K562 (cell line): ENCODE measurements at regions not wholly inside any gene's neighbourhood (a gene's known extent, or its start where the extent isn't known, plus 50 kb on each side); places are given as distances from the start of the nearest gene placed in this dataset.

ENCODE experiments used
- ATAC-seq: fragments of 200-7000 bp; cut with Tn5 transposase; 3 replicates; pipeline ENCODE4 v1.9.1; 2020; ENCODE audit warnings: moderate library complexity
- BruUV-seq: library from RNA; stranded (reverse); fragments of 400-500 nt; replicated peaks from 2 replicates; lab custom pipeline; 2021; lab: Mats Ljungman, UMichigan
- CTCF ChIA-PET: fragments of 300-600 bp; formaldehyde crosslinking; extraction: SDS; loops from one replicate; lab custom pipeline; 2021; ENCODE audit warnings: low intra/inter-chr PET ratio; lab: Yijun Ruan, JAX
- POLR2A ChIA-PET: fragments of 300-600, 350-650 bp; sonication (Branson Sonifier 250); formaldehyde crosslinking; extraction: SDS; loops from one replicate; lab custom pipeline; 2021; ENCODE audit warnings: antibody characterized with exemption, inconsistent platforms; lab: Yijun Ruan, JAX
- DNase-seq, 4 experiments: peaks; one replicate each; pipeline versions ENCODE4 v3.0.0 to v3.0.0-alpha.2; 2011 to 2018; ENCODE audit warnings: low spot score in 3 of 4, mixed read lengths in 3 of 4; ENCODE audit errors: extremely low read depth in 1 of 4
- FAIRE-seq: peaks from 2 replicates; lab custom pipeline; 2011; peaks lifted over from hg19 to GRCh38; lab: Jason Lieb, UNC
- H2AFZ ChIP-seq: 2 replicates; pipeline ENCODE4 v1.6.0; 2011; ENCODE audit warnings: low read depth, low read length, control low read depth, inconsistent platforms
- H3K27ac ChIP-seq: fragments of 200-600 bp; 3 replicates; pipeline ENCODE4 v1.8.0; 2011; ENCODE audit warnings: low read depth, mild to moderate bottlenecking, control low read depth, inconsistent platforms, low read length, moderate library complexity, mixed read lengths; ENCODE audit errors: extremely low read depth
- H3K27me3 ChIP-seq, 2 experiments: fragments of 300-600 bp in 1 of 2; 2 replicates in 1 of 2; 3 replicates in 1 of 2; pipeline versions ENCODE4 v1.6.0 to v1.8.0; 2011; ENCODE audit warnings: inconsistent platforms in 2 of 2, low read length in 2 of 2, mild to moderate bottlenecking in 1 of 2, mixed read lengths in 1 of 2, moderate library complexity in 1 of 2; ENCODE audit not compliant: control insufficient read depth in 2 of 2, insufficient read depth in 2 of 2
- H3K36me3 ChIP-seq: fragments of 300-600 bp; 3 replicates; pipeline ENCODE4 v1.8.0; 2011; ENCODE audit warnings: mild to moderate bottlenecking, low read length, inconsistent platforms; ENCODE audit not compliant: control insufficient read depth, insufficient read depth
- H3K4me1 ChIP-seq, 2 experiments: fragments of 200-600 bp in 1 of 2; replicated peaks in 1 of 2; 2 replicates in 1 of 2; 3 replicates in 1 of 2; pipeline versions ENCODE4 v1.5.1 to v1.8.0; 2011; ENCODE audit warnings: inconsistent platforms in 2 of 2, low read length in 2 of 2, mild to moderate bottlenecking in 1 of 2, mixed read lengths in 1 of 2, moderate library complexity in 1 of 2; ENCODE audit not compliant: control insufficient read depth in 2 of 2, insufficient read depth in 2 of 2
- H3K4me2 ChIP-seq: 2 replicates; pipeline ENCODE4 v1.6.1; 2011; ENCODE audit warnings: low read length, control low read depth, inconsistent platforms, mixed read lengths; ENCODE audit not compliant: insufficient read depth
- H3K4me3 ChIP-seq: fragments of 200-600 bp; sonication (generic), shearing (Covaris generic); 2 replicates; pipeline ENCODE4 v1.5.1; 2016; ENCODE audit warnings: control low read depth, inconsistent platforms
- H3K79me2 ChIP-seq: fragments of 200-600 bp; 3 replicates; pipeline ENCODE4 v1.8.0; 2011; ENCODE audit warnings: low read length, inconsistent platforms; ENCODE audit not compliant: control insufficient read depth, insufficient read depth
- H3K9ac ChIP-seq, 2 experiments: 2 replicates each; pipeline versions ENCODE4 v1.6.0 to v1.6.1; 2011; ENCODE audit warnings: low read depth in 2 of 2, low read length in 2 of 2, control low read depth in 1 of 2, inconsistent platforms in 1 of 2, mild to moderate bottlenecking in 1 of 2, mixed read lengths in 1 of 2; ENCODE audit not compliant: insufficient read depth in 1 of 2
- H3K9me1 ChIP-seq: one replicate; pipeline ENCODE4 v1.6.0; 2011; ENCODE audit warnings: inconsistent platforms, mild to moderate bottlenecking, low read length, moderate library complexity; ENCODE audit not compliant: control insufficient read depth, insufficient read depth
- H3K9me3 ChIP-seq: replicated peaks from 2 replicates; pipeline ENCODE4 v1.5.1; 2011; ENCODE audit warnings: low read depth, low read length, inconsistent platforms; ENCODE audit not compliant: control insufficient read depth, insufficient read depth
- H4K20me1 ChIP-seq: replicated peaks from 2 replicates; pipeline ENCODE4 v1.6.1; 2011; ENCODE audit warnings: low read length, inconsistent platforms, mixed read lengths; ENCODE audit not compliant: control insufficient read depth, insufficient read depth
- E2F3 ChIP-seq: fragments of 250-450 bp; sonication (Bioruptor Pico); IDR thresholded peaks from 2 replicates; pipeline ENCODE4 v1.4.0; 2020; ENCODE audit warnings: mild to moderate bottlenecking
- EP400 ChIP-seq: fragments of 450-650 bp; IDR thresholded peaks from 2 replicates; pipeline ENCODE4 v1.6.1; 2017; ENCODE audit warnings: antibody characterized with exemption, mild to moderate bottlenecking, moderate library complexity
- FOSL1 ChIP-seq: fragments of 200-800 bp; sonication (Bioruptor generic); conservative IDR thresholded peaks from 2 replicates; pipeline ENCODE4 v1.6.1; 2016; ENCODE audit warnings: missing genetic modification characterization, missing compliant biosample characterization
- GATA2 ChIP-seq: sonication (generic); formaldehyde crosslinking; IDR thresholded peaks from 2 replicates; pipeline ENCODE4 v1.4.0; 2020; ENCODE audit warnings: mild to moderate bottlenecking, missing genetic modification reagents
- HEY1 ChIP-seq: fragments of 250-450 bp; sonication (Bioruptor Pico); IDR thresholded peaks from 2 replicates; pipeline ENCODE4 v1.5.0; 2020; ENCODE audit warnings: mild to moderate bottlenecking, moderate library complexity, borderline replicate concordance
- POLR2B ChIP-seq: fragments of 450-650 bp; IDR thresholded peaks from 2 replicates; pipeline ENCODE4 v1.6.1; 2018; ENCODE audit warnings: low read depth; ENCODE audit not compliant: partially characterized antibody
- TAF7 ChIP-seq: fragments of 450-650 bp; IDR thresholded peaks from 2 replicates; pipeline ENCODE4 v1.6.1; 2016; ENCODE audit warnings: missing genetic modification characterization, missing compliant biosample characterization
- TEAD1 ChIP-seq, 2 experiments: fragments of 450-650 bp in 1 of 2; sonication (generic) in 1 of 2; formaldehyde crosslinking; IDR thresholded peaks; 2 replicates each; pipeline versions ENCODE4 v1.4.0 to v1.8.0; 2020 to 2022; ENCODE audit warnings: mild to moderate bottlenecking in 2 of 2, missing genetic modification reagents in 1 of 2
- TOE1 ChIP-seq, 2 experiments: fragments of 450-650 bp in 1 of 2; sonication (generic) in 1 of 2; formaldehyde crosslinking in 1 of 2; IDR thresholded peaks; 2 replicates each; pipeline versions ENCODE4 v1.7.1 to v1.8.0; 2016 to 2022; ENCODE audit warnings: borderline replicate concordance in 2 of 2, mild to moderate bottlenecking in 2 of 2, antibody characterized with exemption in 1 of 2, inconsistent platforms in 1 of 2, low read depth in 1 of 2, missing genetic modification reagents in 1 of 2, moderate library complexity in 1 of 2
- YBX1 ChIP-seq: fragments of 450-650 bp; IDR thresholded peaks from 2 replicates; pipeline ENCODE4 v1.7.1; 2016; ENCODE audit warnings: mild to moderate bottlenecking
- ZBTB17 ChIP-seq: fragments of 450-650 bp; formaldehyde crosslinking; IDR thresholded peaks from 2 replicates; pipeline ENCODE4 v1.4.0; 2020; ENCODE audit warnings: mild to moderate bottlenecking
- ZFP36 ChIP-seq: fragments of 150-350 bp; IDR thresholded peaks from 2 replicates; pipeline ENCODE4 v1.6.1; 2018; ENCODE audit warnings: low read length, low read depth; ENCODE audit not compliant: partially characterized antibody
- WGBS: fragments of 100-300 bp; shearing (Covaris generic); methylation state at CpG from one replicate; pipeline ENCODE4 v1.1.6; 2016; ENCODE audit warnings: low coverage, mixed read lengths; ENCODE audit not compliant: insufficient coverage; ENCODE audit errors: missing lambda C conversion rate; 5-methylcytosine and 5-hydroxymethylcytosine counted together
- in situ Hi-C: fragments of 300-500 bp; cut with MboI; formaldehyde crosslinking; loops from 4 replicates; pipeline ENCODE4 v1.15.0; 2018; ENCODE audit warnings: inconsistent platforms, mixed read lengths
- intact Hi-C: fragments of 100-400 bp; cut with micrococcal nuclease; formaldehyde crosslinking; loops from 2 replicates; pipeline ENCODE4 v1.14.2; 2022
- TF ChIP-seq, protein P1 (sequence below): fragments of 250-450 bp; sonication (Bioruptor Pico); IDR thresholded peaks from 2 replicates; pipeline ENCODE4 v1.6.1; 2021; ENCODE audit warnings: mild to moderate bottlenecking
- TF ChIP-seq, protein P2 (sequence below): sonication (generic); formaldehyde crosslinking; IDR thresholded peaks from 2 replicates; pipeline ENCODE4 v1.4.0; 2020; ENCODE audit warnings: mild to moderate bottlenecking, missing genetic modification reagents
- TF ChIP-seq, protein P3 (sequence below), 2 experiments: fragments of 450-650 bp; conservative IDR thresholded peaks; 2 replicates each; pipeline ENCODE4 v1.6.1; 2017; ENCODE audit warnings: mild to moderate bottlenecking in 2 of 2, moderate library complexity in 2 of 2

GRCh38 chr14:22185191-22185590 lies 403.8 kb downstream of the DAD1 start:
- Histone ChIP-seq H3K79me2 (no peaks in the 10 kb centered on the region), H4K20me1 (no peaks in the 10 kb centered on the region), H3K4me3 (no peak overlapping the region), H3K9me3 (no peaks in the 10 kb centered on the region), H3K4me1 (no peaks in the 10 kb centered on the region), H3K27ac (no peak overlapping the region), H2AFZ (no peak overlapping the region)
- ChIA-PET POLR2A (no interaction called here), CTCF (no interaction called here)
- in situ Hi-C loops = no loop called here
- no TSS peak for BruUV-seq
- intact Hi-C loops = no loop called here
- no peak for ATAC-seq
- FAIRE-seq = no peak
- TF ChIP-seq TEAD1 (CRISPR knock-in tag; IDR thresholded peaks at IDR 0.05) (no peak), TAF7 (no peak), E2F3 (no peak), TOE1 (IDR thresholded peaks at IDR 0.05; ENCODE audit: borderline replicate concordance) (no peak), TOE1 (CRISPR knock-in tag; IDR thresholded peaks at IDR 0.05; ENCODE audit: borderline replicate concordance, low read depth) (no peak), FOSL1 (tag) (no peak), GATA2 (CRISPR knock-in tag) (no peak), EP400 (no peak), YBX1 (no peak), POLR2B (no peak), ZFP36 (no peak), ZBTB17 (no peak), HEY1 (CRISPR knock-in tag) (no peak)
- TF ChIP-seq, protein P1, sequence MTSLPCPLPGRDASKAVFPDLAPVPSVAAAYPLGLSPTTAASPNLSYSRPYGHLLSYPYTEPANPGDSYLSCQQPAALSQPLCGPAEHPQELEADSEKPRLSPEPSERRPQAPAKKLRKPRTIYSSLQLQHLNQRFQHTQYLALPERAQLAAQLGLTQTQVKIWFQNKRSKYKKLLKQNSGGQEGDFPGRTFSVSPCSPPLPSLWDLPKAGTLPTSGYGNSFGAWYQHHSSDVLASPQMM (CRISPR knock-in tag) = no peak
- TF ChIP-seq, protein P2, sequence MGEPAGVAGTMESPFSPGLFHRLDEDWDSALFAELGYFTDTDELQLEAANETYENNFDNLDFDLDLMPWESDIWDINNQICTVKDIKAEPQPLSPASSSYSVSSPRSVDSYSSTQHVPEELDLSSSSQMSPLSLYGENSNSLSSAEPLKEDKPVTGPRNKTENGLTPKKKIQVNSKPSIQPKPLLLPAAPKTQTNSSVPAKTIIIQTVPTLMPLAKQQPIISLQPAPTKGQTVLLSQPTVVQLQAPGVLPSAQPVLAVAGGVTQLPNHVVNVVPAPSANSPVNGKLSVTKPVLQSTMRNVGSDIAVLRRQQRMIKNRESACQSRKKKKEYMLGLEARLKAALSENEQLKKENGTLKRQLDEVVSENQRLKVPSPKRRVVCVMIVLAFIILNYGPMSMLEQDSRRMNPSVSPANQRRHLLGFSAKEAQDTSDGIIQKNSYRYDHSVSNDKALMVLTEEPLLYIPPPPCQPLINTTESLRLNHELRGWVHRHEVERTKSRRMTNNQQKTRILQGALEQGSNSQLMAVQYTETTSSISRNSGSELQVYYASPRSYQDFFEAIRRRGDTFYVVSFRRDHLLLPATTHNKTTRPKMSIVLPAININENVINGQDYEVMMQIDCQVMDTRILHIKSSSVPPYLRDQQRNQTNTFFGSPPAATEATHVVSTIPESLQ (CRISPR knock-in tag) = no peak
- TF ChIP-seq, protein P3, sequence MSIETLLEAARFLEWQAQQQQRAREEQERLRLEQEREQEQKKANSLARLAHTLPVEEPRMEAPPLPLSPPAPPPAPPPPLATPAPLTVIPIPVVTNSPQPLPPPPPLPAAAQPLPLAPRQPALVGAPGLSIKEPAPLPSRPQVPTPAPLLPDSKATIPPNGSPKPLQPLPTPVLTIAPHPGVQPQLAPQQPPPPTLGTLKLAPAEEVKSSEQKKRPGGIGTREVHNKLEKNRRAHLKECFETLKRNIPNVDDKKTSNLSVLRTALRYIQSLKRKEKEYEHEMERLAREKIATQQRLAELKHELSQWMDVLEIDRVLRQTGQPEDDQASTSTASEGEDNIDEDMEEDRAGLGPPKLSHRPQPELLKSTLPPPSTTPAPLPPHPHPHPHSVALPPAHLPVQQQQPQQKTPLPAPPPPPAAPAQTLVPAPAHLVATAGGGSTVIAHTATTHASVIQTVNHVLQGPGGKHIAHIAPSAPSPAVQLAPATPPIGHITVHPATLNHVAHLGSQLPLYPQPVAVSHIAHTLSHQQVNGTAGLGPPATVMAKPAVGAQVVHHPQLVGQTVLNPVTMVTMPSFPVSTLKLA (conservative IDR thresholded peaks at IDR 0.05) = no peak
- TF ChIP-seq, all 486 proteins: peak for 0
- Histone ChIP-seq H3K27me3 (no peaks in the 10 kb centered on the region), H3K36me3 (no peaks in the 10 kb centered on the region), H3K9ac (no peak overlapping the region), H3K4me2 (no peak overlapping the region), H3K9me1 (no peaks in the 10 kb centered on the region)
- WGBS = 0% methylated on average over 1 of the region's 1 CpG
- no peak for DNase-seq
